ENCODE measurements at regions not wholly inside any gene's neighbourhood (a gene's known extent, or its start where the extent isn't known, plus 50 kb on each side); places are given as distances from the start of the nearest gene placed in this dataset.

- no peak for TF ChIP-seq ATF3 (IDR thresholded peaks at IDR 0.05)
- no peak for TF ChIP-seq CTCF (IDR thresholded peaks at IDR 0.05; ENCODE audit: low read depth, low read length, missing input control)
- TF ChIP-seq REST (IDR thresholded peaks at IDR 0.05), result no peak
- no peak for TF ChIP-seq EGR1 (IDR thresholded peaks at IDR 0.05; ENCODE audit: low read depth in 2 of 2)
- no peak for TF ChIP-seq MAX (IDR thresholded peaks at IDR 0.05)
- TF ChIP-seq JUND (IDR thresholded peaks at IDR 0.05), result no peak
- TF ChIP-seq HNF4A (conservative IDR thresholded peaks at IDR 0.05), result no peak
- TF ChIP-seq YY1 (IDR thresholded peaks at IDR 0.05), result no peak
- no peak for TF ChIP-seq ZBTB33 (IDR thresholded peaks at IDR 0.05)
- TF ChIP-seq GABPA (IDR thresholded peaks at IDR 0.05 in 1 of 2, conservative IDR thresholded peaks at IDR 0.05 in 1 of 2), result no peak
Measured at GRCh38 chr9:104260004-104260403, 165.9 kb downstream of the SMC2 start.

All from liver (tissue), 3 donors.